ENCODE measurements at regions not wholly inside any gene's neighbourhood (a gene's known extent, or its start where the extent isn't known, plus 50 kb on each side); places are given as distances from the start of the nearest gene placed in this dataset.
"Not testable (repeated sequence)": the region's sequence is repeated elsewhere in the genome, so short reads cannot be mapped to it uniquely, and the experiment has no call there.

GRCh38 chr2:111511062-111511461 lies 372.9 kb downstream of the ANAPC1 start:
- not testable (repeated sequence) for DNase-seq

GRCh38 chr2:111512378-111512777 lies 371.6 kb downstream of the ANAPC1 start:
- DNase-seq, result not testable (repeated sequence)

- not testable (repeated sequence) for DNase-seq
Measured at GRCh38 chr2:111514138-111514537, 369.9 kb downstream of the ANAPC1 start.

GRCh38 chr2:111517050-111517720 lies 366.8 kb downstream of the ANAPC1 start:
- not testable (repeated sequence) for DNase-seq

GRCh38 chr2:111517721-111518053 lies 366.3 kb downstream of the ANAPC1 start:
- DNase-seq, result not testable (repeated sequence)

- DNase-seq, result no peak
Measured at GRCh38 chr2:111519071-111519470, 364.9 kb downstream of the ANAPC1 start.

- no peak for DNase-seq
Measured at GRCh38 chr2:111522231-111522768, 361.7 kb downstream of the ANAPC1 start.

DNA sequence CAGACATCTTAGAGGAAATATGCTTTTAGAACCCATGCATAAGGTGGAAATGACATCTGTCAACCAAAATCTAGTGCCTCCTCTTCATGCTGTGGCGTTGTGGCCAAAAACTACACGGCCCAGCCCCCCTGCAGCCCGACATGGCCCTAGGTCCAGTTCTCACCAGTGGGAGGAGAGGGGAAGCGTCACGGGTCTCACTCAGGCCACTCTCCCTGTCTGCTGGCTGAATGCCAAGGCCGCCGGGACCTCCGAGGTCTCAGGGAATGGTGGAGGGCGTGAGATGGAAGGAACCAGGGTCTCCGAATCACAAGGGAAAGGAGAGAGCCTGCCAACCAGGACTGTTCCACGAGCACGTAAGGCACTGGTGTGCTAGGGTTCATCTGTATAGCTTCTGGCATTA lies 361.0 kb downstream of the ANAPC1 start:
- no peak for DNase-seq

GRCh38 chr2:111525026-111525425 lies 359.0 kb downstream of the ANAPC1 start:
- not testable (repeated sequence) for DNase-seq

- DNase-seq, result peak in 1 of 2 experiments; percentile 18
Measured at GRCh38 chr2:111526041-111526639, 357.9 kb downstream of the ANAPC1 start.

DNA sequence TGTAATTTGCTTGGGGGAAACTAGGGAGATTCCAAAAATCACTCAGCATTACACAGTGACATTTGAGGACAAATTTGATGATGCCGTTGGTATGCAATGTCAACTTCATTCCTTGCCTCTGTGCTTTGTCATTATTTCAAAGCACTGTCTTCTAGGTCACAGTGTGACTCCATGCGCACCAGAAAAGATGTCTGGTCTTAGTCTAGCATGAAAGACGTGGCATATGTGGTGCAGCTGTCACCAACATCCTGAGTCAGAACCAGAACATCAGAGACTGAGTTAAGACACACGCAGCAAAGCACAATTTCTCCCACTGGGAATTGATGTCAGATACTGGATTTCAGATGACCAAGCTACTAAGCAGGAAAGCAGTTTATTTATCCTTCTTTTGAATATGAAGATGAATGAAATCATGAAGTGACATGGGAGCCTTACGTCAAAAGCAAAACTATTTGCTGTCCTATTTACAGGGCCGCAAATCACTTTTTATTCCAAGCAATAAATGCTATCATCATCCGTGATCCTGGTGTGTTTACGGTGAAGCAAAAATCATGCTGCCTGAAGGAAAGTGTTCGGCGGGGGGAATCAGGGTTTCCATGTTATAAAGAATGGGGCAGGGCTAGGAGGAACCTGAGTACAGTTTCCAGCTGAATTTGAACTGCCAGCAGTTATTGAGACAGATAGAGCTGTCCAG lies 356.1 kb downstream of the ANAPC1 start:
- DNase-seq, result not testable (repeated sequence)

DNA sequence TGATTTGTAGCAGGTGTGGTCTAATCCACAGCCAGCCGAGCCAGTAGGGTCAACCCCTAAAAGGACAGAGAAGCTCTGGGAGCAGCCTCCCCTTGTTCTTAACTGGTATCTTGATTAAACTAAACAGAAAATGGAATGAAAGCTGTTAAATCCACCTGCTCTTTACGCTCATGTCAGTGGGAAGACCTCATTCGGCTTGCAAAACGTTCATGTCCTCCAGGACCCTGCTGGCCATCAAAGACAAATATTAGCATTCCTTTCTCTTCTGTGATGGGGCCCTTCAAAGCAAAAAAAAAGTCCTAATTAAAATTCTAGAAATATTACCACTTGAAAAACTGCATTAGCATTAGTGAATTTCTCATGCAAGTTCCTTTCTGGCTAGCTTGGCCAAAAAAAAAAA lies 355.0 kb downstream of the ANAPC1 start:
- DNase-seq, result not testable (repeated sequence)

- DNase-seq, result not testable (repeated sequence)
Measured at GRCh38 chr2:111530239-111530965, 353.6 kb downstream of the ANAPC1 start.

- DNase-seq, result not testable (repeated sequence)
Measured at GRCh38 chr2:111532682-111533556, 351.1 kb downstream of the ANAPC1 start.

- not testable (repeated sequence) for DNase-seq
Measured at GRCh38 chr2:111533557-111534247, 350.3 kb downstream of the ANAPC1 start.

- DNase-seq, result no peak
Measured at GRCh38 chr2:111534910-111535352, 349.1 kb downstream of the ANAPC1 start.

DNA sequence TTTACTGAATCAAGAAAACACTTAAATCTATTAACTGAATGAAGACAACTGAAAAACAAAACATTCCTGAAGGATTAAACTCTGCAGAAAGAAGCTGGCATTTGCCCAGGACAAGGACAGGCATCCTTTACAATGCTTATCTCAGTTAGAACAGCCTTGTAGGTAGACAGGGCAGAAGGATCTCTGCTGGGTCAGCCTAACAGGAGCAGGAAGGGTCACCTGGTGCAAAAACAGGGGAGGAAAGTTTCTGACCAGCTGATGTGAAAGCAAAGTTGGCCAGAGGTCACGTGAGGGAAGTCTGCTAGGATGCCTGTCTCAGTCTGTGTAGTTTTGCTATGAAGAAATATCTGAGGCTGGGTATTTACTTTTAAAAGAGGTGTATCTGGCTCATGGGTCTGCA lies 348.6 kb downstream of the ANAPC1 start:
- no peak for DNase-seq

GRCh38 chr2:111537078-111537655 lies 346.8 kb downstream of the ANAPC1 start:
- DNase-seq, result no peak

DNA sequence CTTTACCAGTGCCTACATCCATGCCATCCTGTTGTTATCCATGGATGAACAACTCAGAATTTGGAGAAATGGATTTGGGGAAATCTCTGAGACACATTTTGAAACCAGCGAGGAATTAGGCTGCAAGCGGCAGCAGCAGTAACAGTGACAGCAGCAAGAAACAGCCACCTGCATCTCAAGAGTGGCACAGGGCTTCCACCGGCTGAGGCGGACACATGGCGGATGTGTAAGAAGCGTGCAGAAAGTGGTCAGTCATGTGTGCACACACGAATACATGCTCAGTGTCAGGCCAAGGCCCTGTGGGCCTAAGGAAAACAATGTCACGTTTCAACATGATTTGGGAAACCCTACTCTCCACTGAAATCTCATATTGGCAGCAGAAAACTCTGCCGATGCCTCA lies 344.0 kb downstream of the ANAPC1 start:
- not testable (repeated sequence) for DNase-seq

DNA sequence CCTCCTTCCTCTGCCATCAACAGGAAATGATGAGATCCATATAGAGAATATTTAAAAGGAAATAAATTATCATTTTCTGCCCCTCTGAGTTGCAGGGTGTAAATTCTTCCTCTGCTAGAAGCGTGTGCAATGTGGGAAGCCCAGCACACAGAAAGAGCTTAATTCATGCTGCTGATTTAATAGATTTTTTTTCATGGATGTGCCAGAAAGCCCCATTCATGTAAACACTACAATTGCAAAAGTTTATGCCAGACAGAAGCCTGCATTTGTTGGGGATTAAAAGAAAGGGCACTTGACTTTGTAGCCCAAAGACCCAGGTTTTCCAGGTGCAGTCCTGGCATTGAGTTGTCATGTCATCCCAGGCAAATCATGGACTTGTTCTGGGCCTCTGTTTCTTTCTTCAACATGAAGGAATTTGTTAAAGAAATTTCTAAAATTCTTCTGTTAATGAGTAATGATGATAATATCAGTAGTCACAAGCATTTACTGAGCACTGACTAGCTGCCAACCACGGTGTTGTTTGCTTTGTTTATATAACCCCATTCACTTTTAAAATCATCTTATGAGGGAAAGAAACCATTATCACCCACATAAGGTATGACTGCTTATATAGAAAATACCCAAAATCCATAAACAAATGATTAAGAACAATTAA lies 341.7 kb downstream of the ANAPC1 start:
- not testable (repeated sequence) for DNase-seq

Measured in NCI-H524 (cell line).